H1 (cell line): ENCODE measurements at regions not wholly inside any gene's neighbourhood (a gene's known extent, or its start where the extent isn't known, plus 50 kb on each side); places are given as distances from the start of the nearest gene placed in this dataset.

Experiments
- CTCF ChIA-PET: fragments of 300-600 bp; sonication (Branson Sonifier 250); formaldehyde crosslinking; loops from one replicate; lab custom pipeline; 2021; ENCODE audit not compliant: partially characterized antibody; lab: Charles Lee
- POLR2A ChIA-PET: fragments of 300-600 bp; sonication (Branson Sonifier 250); formaldehyde crosslinking; loops from one replicate; lab custom pipeline; 2021; ENCODE audit warnings: inconsistent platforms; ENCODE audit not compliant: partially characterized antibody; lab: Charles Lee
- DNase-seq, 2 experiments: peaks; one replicate each; pipeline versions ENCODE4 v3.0.0 to v3.0.0-alpha.2; 2010 to 2022; ENCODE audit warnings: low spot score in 2 of 2, low read depth in 1 of 2, mixed read lengths in 1 of 2
- FAIRE-seq: peaks from 2 replicates; lab custom pipeline; 2011; peaks lifted over from hg19 to GRCh38; lab: Jason Lieb, UNC
- H2AFZ ChIP-seq: 2 replicates; pipeline ENCODE4 v1.8.1; 2012; ENCODE audit warnings: low read length, inconsistent platforms
- H2AK5ac ChIP-seq: 2 replicates; pipeline ENCODE4 v1.6.1; 2013; ENCODE audit warnings: low read depth, low read length
- H2BK120ac ChIP-seq: replicated peaks from 2 replicates; pipeline ENCODE3; 2013; ENCODE audit warnings: low read depth, low read length, inconsistent platforms
- H2BK12ac ChIP-seq: 2 replicates; pipeline ENCODE4 v1.6.1; 2013; ENCODE audit warnings: low read depth, low read length
- H2BK15ac ChIP-seq: 2 replicates; pipeline ENCODE4 v1.6.1; 2013; ENCODE audit warnings: low read length
- H2BK20ac ChIP-seq: 2 replicates; pipeline ENCODE4 v1.6.1; 2013; ENCODE audit warnings: low read length
- H2BK5ac ChIP-seq: 2 replicates; pipeline ENCODE4 v1.6.1; 2013; ENCODE audit warnings: low read depth, low read length
- H3K14ac ChIP-seq: 2 replicates; pipeline ENCODE4 v1.6.1; 2013; ENCODE audit warnings: inconsistent platforms; ENCODE audit not compliant: insufficient read length
- H3K18ac ChIP-seq: 2 replicates; pipeline ENCODE4 v1.6.1; 2013; ENCODE audit warnings: low read length; ENCODE audit errors: extremely low read depth
- H3K23ac ChIP-seq: 2 replicates; pipeline ENCODE4 v1.6.1; 2013; ENCODE audit warnings: inconsistent platforms; ENCODE audit not compliant: insufficient read length
- H3K23me2 ChIP-seq: 2 replicates; pipeline ENCODE4 v1.6.1; 2013; ENCODE audit warnings: low read depth, low read length
- H3K27ac ChIP-seq: 2 replicates; pipeline ENCODE4 v1.6.1; 2011; ENCODE audit warnings: low read depth, low read length, inconsistent platforms
- H3K27me3 ChIP-seq, 4 experiments: replicated peaks in 1 of 4; 1 replicate in 1 of 4; 2 replicates in 3 of 4; pipeline versions ENCODE4 v1.6.1 to v1.8.1; 2011 to 2013; ENCODE audit warnings: low read length in 3 of 4, mild to moderate bottlenecking in 3 of 4, inconsistent platforms in 2 of 4, mixed read lengths in 2 of 4, moderate library complexity in 1 of 4; ENCODE audit not compliant: control insufficient read depth in 3 of 4, insufficient read depth in 3 of 4; ENCODE audit errors: extremely low read depth in 1 of 4
- H3K36me3 ChIP-seq, 4 experiments: 2 replicates each; pipeline versions ENCODE4 v1.6.1 to v1.8.1; 2011 to 2013; ENCODE audit warnings: mild to moderate bottlenecking in 4 of 4, low read length in 3 of 4, moderate library complexity in 2 of 4, control low read depth in 1 of 4, inconsistent platforms in 1 of 4; ENCODE audit not compliant: insufficient read depth in 4 of 4, control insufficient read depth in 2 of 4
- H3K4ac ChIP-seq: replicated peaks from 2 replicates; pipeline ENCODE3; 2013; ENCODE audit warnings: low read length, low read depth, mixed read lengths, inconsistent platforms; ENCODE audit not compliant: insufficient read length
- H3K4me1 ChIP-seq, 4 experiments: replicated peaks in 1 of 4; 1 replicate in 1 of 4; 2 replicates in 3 of 4; pipeline versions ENCODE4 v1.6.1 to v1.8.1; 2011 to 2013; ENCODE audit warnings: low read length in 3 of 4, inconsistent platforms in 2 of 4, mixed read lengths in 1 of 4; ENCODE audit not compliant: insufficient read depth in 4 of 4, control insufficient read depth in 3 of 4
- H3K4me2 ChIP-seq, 2 experiments: 2 replicates each; pipeline versions ENCODE4 v1.6.1 to v1.8.1; 2011 to 2013; ENCODE audit warnings: low read depth in 2 of 2, low read length in 2 of 2, control low read depth in 1 of 2, inconsistent platforms in 1 of 2, mild to moderate bottlenecking in 1 of 2; ENCODE audit not compliant: insufficient read depth in 1 of 2
- H3K4me3 ChIP-seq, 4 experiments: fragments of 200-600, 300-600 bp in 1 of 4; sonication (generic), shearing (Covaris generic), sonication (Bioruptor Twin) in 1 of 4; 2 replicates each; pipeline versions ENCODE4 v1.5.1 to v1.8.1; 2011 to 2016; ENCODE audit warnings: low read length in 4 of 4, low read depth in 3 of 4, control low read depth in 2 of 4, inconsistent platforms in 2 of 4, mild to moderate bottlenecking in 2 of 4, mixed read lengths in 1 of 4, moderate library complexity in 1 of 4; ENCODE audit not compliant: insufficient read depth in 2 of 4; ENCODE audit errors: extremely low read depth in 1 of 4
- H3K56ac ChIP-seq: replicated peaks from 2 replicates; pipeline ENCODE3; 2013; ENCODE audit warnings: low read depth, mild to moderate bottlenecking, mixed read lengths, low read length, inconsistent platforms; ENCODE audit not compliant: insufficient read length
- H3K79me1 ChIP-seq: 2 replicates; pipeline ENCODE4 v1.6.1; 2013; ENCODE audit warnings: low read depth, low read length, control low read depth
- H3K79me2 ChIP-seq, 2 experiments: 2 replicates each; pipeline versions ENCODE4 v1.6.1 to v1.8.1; 2012 to 2013; ENCODE audit warnings: low read length in 2 of 2, mild to moderate bottlenecking in 2 of 2, inconsistent platforms in 1 of 2; ENCODE audit not compliant: insufficient read depth in 2 of 2, control insufficient read depth in 1 of 2
- H3K9ac ChIP-seq, 4 experiments: replicated peaks in 1 of 4; 1 replicate in 1 of 4; 2 replicates in 3 of 4; pipeline versions ENCODE4 v1.6.1 to v1.8.1; 2011 to 2013; ENCODE audit warnings: low read depth in 3 of 4, low read length in 3 of 4, control low read depth in 2 of 4, mild to moderate bottlenecking in 2 of 4, moderate library complexity in 2 of 4, inconsistent platforms in 1 of 4; ENCODE audit errors: extremely low read depth in 1 of 4
- H3K9me3 ChIP-seq, 2 experiments: 2 replicates each; pipeline versions ENCODE4 v1.6.1 to v1.8.1; 2012 to 2013; ENCODE audit warnings: mild to moderate bottlenecking in 2 of 2, moderate library complexity in 2 of 2, control low read depth in 1 of 2, inconsistent platforms in 1 of 2, low read depth in 1 of 2, low read length in 1 of 2, mixed read lengths in 1 of 2; ENCODE audit not compliant: insufficient read depth in 2 of 2
- H4K20me1 ChIP-seq, 2 experiments: replicated peaks in 1 of 2; 2 replicates each; pipeline versions ENCODE3 to v1.8.1; 2011 to 2013; ENCODE audit warnings: inconsistent platforms in 2 of 2, low read length in 2 of 2, mild to moderate bottlenecking in 1 of 2; ENCODE audit not compliant: insufficient read depth in 2 of 2, control insufficient read depth in 1 of 2
- H4K5ac ChIP-seq: 2 replicates; pipeline ENCODE4 v1.6.1; 2013; ENCODE audit warnings: low read length, low read depth, mixed read lengths, inconsistent platforms; ENCODE audit not compliant: insufficient read length
- H4K8ac ChIP-seq: 2 replicates; pipeline ENCODE4 v1.8.0; 2013; ENCODE audit warnings: mild to moderate bottlenecking, moderate library complexity, low read length, inconsistent platforms; ENCODE audit not compliant: insufficient read depth; ENCODE audit errors: extremely low read depth
- H4K91ac ChIP-seq: replicated peaks from 2 replicates; pipeline ENCODE3; 2013; ENCODE audit warnings: low read length, mixed read lengths, inconsistent platforms; ENCODE audit not compliant: insufficient read length
- CBX5 ChIP-seq: fragments of 300-800, 300-1000 bp; sonication (generic); IDR thresholded peaks from 2 replicates; pipeline ENCODE4 v1.7.1; 2016; ENCODE audit warnings: antibody characterized with exemption, low read length, low read depth
- CEBPB ChIP-seq: IDR thresholded peaks from 2 replicates; pipeline ENCODE4 v1.6.1; 2012; ENCODE audit warnings: low read depth, low read length
- CREB1 ChIP-seq: IDR thresholded peaks from 2 replicates; pipeline ENCODE4 v1.6.1; 2012; ENCODE audit warnings: inconsistent platforms
- EGR1 ChIP-seq: IDR thresholded peaks from 2 replicates; pipeline ENCODE4 v1.6.1; 2011; ENCODE audit warnings: low read depth, low read length, borderline replicate concordance
- FOSL1 ChIP-seq: IDR thresholded peaks from 2 replicates; pipeline ENCODE4 v1.6.1; 2011; ENCODE audit warnings: mild to moderate bottlenecking, low read depth, low read length, moderate library complexity; ENCODE audit not compliant: insufficient read depth
- GABPA ChIP-seq: IDR thresholded peaks from 2 replicates; pipeline ENCODE4 v1.6.1; 2011; ENCODE audit warnings: mild to moderate bottlenecking, low read length, moderate library complexity, borderline replicate concordance; ENCODE audit not compliant: insufficient read depth
- GTF2F1 ChIP-seq: IDR thresholded peaks from 2 replicates; pipeline ENCODE4 v1.6.1; 2012; ENCODE audit warnings: low read depth, low read length, improper control_type of control experiment, borderline replicate concordance
- HDAC2 ChIP-seq, 2 experiments: fragments of 300-600 bp in 1 of 2; sonication (generic) in 1 of 2; IDR thresholded peaks; 2 replicates each; pipeline ENCODE4 v1.6.1; 2011 to 2012; ENCODE audit warnings: low read depth in 2 of 2, low read length in 2 of 2, mild to moderate bottlenecking in 2 of 2, moderate library complexity in 2 of 2, borderline replicate concordance in 1 of 2, inconsistent platforms in 1 of 2
- RBBP5 ChIP-seq: IDR thresholded peaks from 2 replicates; pipeline ENCODE4 v1.7.1; 2012; ENCODE audit warnings: low read depth, mild to moderate bottlenecking, inconsistent platforms, low read length, moderate library complexity, borderline replicate concordance
- SIN3A ChIP-seq, 2 experiments: IDR thresholded peaks in 1 of 2; conservative IDR thresholded peaks in 1 of 2; 2 replicates each; pipeline ENCODE4 v1.6.1; 2011 to 2012; ENCODE audit warnings: low read length in 2 of 2, improper control_type of control experiment in 1 of 2, low read depth in 1 of 2, mild to moderate bottlenecking in 1 of 2
- ZNF274 ChIP-seq: IDR thresholded peaks from 2 replicates; pipeline ENCODE4 v1.7.0; 2012; ENCODE audit warnings: low read length, borderline replicate concordance; ENCODE audit errors: extremely low read depth
- WGBS, 2 experiments: shearing (Covaris generic) in 1 of 2; methylation state at CpG; one replicate each; pipeline versions ENCODE4 v1.1.6 to v1.1.7; 2013 to 2015; ENCODE audit warnings: low lambda C conversion rate in 2 of 2, mixed read lengths in 2 of 2, inconsistent platforms in 1 of 2, low coverage in 1 of 2, missing lambda C conversion rate in 1 of 2; ENCODE audit not compliant: insufficient replicate concordance in 2 of 2, insufficient coverage in 1 of 2, insufficient read length in 1 of 2; ENCODE audit errors: extremely low coverage in 1 of 2, missing lambda C conversion rate in 1 of 2; 5-methylcytosine and 5-hydroxymethylcytosine counted together
- TF ChIP-seq, protein P1 (sequence below): IDR thresholded peaks from 2 replicates; pipeline ENCODE4 v1.6.1; 2012; ENCODE audit warnings: low read length, inconsistent platforms

- Histone ChIP-seq H3K4me1 (no peaks in the 10 kb centered on the region), H4K5ac (no peak overlapping the region), H2BK120ac (no peak overlapping the region), H4K20me1 (no peaks in the 10 kb centered on the region), H2BK20ac (no peak overlapping the region), H3K27ac (no peak overlapping the region), H3K4ac (no peak overlapping the region), H3K4me3 (no peak overlapping the region), H3K27me3 (no peaks in the 10 kb centered on the region), H3K23ac (no peak overlapping the region), H2AFZ (no peak overlapping the region), H4K8ac (no peak overlapping the region), H3K9me3 (no peaks in the 10 kb centered on the region), H2AK5ac (no peak overlapping the region), H3K36me3 (no peaks in the 10 kb centered on the region), H3K56ac (no peak overlapping the region), H2BK15ac (no peak overlapping the region), H4K91ac (no peak overlapping the region), H3K79me2 (no peaks in the 10 kb centered on the region), H2BK5ac (no peak overlapping the region), H3K18ac (no peak overlapping the region), H3K14ac (no peak overlapping the region), H3K23me2 (no peaks in the 10 kb centered on the region), H3K9ac (no peak overlapping the region), H3K79me1 (no peaks in the 10 kb centered on the region), H3K4me2 (no peak overlapping the region), H2BK12ac (no peak overlapping the region)
- WGBS, 2 experiments = 91% methylated on average over 2 of the region's 2 CpGs; no CpG with 5 or more reads in 1 of the 2 experiments
- CTCF ChIA-PET = interaction anchor here (0.6 to 0.7 kb wide), 2 partner anchors 15 to 17 kb away, joined by 3 to 4 read pairs; no protein-coding TSS in a partner anchor
- DNase-seq (no peak), FAIRE-seq (no peak)
- POLR2A ChIA-PET = no interaction called here
- no peak for TF ChIP-seq SIN3A (conservative IDR thresholded peaks at IDR 0.05 in 1 of 2, IDR thresholded peaks at IDR 0.05 in 1 of 2; ENCODE audit: low read depth in 1 of 2, low read length in 2 of 2)
- TF ChIP-seq CEBPB = no peak
- TF ChIP-seq GTF2F1 = no peak
- TF ChIP-seq, protein P1, sequence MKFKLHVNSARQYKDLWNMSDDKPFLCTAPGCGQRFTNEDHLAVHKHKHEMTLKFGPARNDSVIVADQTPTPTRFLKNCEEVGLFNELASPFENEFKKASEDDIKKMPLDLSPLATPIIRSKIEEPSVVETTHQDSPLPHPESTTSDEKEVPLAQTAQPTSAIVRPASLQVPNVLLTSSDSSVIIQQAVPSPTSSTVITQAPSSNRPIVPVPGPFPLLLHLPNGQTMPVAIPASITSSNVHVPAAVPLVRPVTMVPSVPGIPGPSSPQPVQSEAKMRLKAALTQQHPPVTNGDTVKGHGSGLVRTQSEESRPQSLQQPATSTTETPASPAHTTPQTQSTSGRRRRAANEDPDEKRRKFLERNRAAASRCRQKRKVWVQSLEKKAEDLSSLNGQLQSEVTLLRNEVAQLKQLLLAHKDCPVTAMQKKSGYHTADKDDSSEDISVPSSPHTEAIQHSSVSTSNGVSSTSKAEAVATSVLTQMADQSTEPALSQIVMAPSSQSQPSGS = no peak
- no peak for TF ChIP-seq CREB1
- TF ChIP-seq CBX5 = no peak
- TF ChIP-seq ZNF274 = no peak
- TF ChIP-seq HDAC2 (IDR thresholded peaks at IDR 0.05; ENCODE audit: borderline replicate concordance in 1 of 2, low read depth in 2 of 2, low read length in 2 of 2) = no peak
- TF ChIP-seq RBBP5 = no peak
- no peak for TF ChIP-seq GABPA
- TF ChIP-seq FOSL1 = no peak
- TF ChIP-seq EGR1 = no peak
Observed at GRCh38 chr13:70945506-70945905, 837.3 kb upstream of the KLHL1 start.
